ENCODE measurements at regions not wholly inside any gene's neighbourhood (a gene's known extent, or its start where the extent isn't known, plus 50 kb on each side); places are given as distances from the start of the nearest gene placed in this dataset.
"Not testable (repeated sequence)": the region's sequence is repeated elsewhere in the genome, so short reads cannot be mapped to it uniquely, and the experiment has no call there.

GRCh38 chr20:53818457-53819177 lies 225.0 kb upstream of the ZNF217 start:
- no peak for DNase-seq (ENCODE audit: low read depth)

GRCh38 chr20:53817513-53817912 lies 223.9 kb upstream of the ZNF217 start:
- DNase-seq (ENCODE audit: low read depth) = not testable (repeated sequence)

GRCh38 chr20:53816872-53817398 lies 223.3 kb upstream of the ZNF217 start:
- DNase-seq (ENCODE audit: low read depth) = no peak

GRCh38 chr20:53815509-53815908 lies 221.9 kb upstream of the ZNF217 start:
- no peak for DNase-seq (ENCODE audit: low read depth)

- no peak for DNase-seq (ENCODE audit: low read depth)
Observed at GRCh38 chr20:53814060-53814459, 220.4 kb upstream of the ZNF217 start.

- DNase-seq (ENCODE audit: low read depth) = no peak
Observed at GRCh38 chr20:53813636-53814035, 220.0 kb upstream of the ZNF217 start.

- no peak for DNase-seq (ENCODE audit: low read depth)
Observed at GRCh38 chr20:53811577-53811976, 217.9 kb upstream of the ZNF217 start.

- no peak for DNase-seq (ENCODE audit: low read depth)
Observed at GRCh38 chr20:53810661-53811355, 217.2 kb upstream of the ZNF217 start.

GRCh38 chr20:53809728-53810365 lies 216.2 kb upstream of the ZNF217 start:
- DNase-seq (ENCODE audit: low read depth) = no peak

GRCh38 chr20:53809217-53809616 lies 215.6 kb upstream of the ZNF217 start:
- no peak for DNase-seq (ENCODE audit: low read depth)

- DNase-seq (ENCODE audit: low read depth) = no peak
Observed at GRCh38 chr20:53808733-53809132, 215.1 kb upstream of the ZNF217 start.

- DNase-seq (ENCODE audit: low read depth) = not testable (repeated sequence)
Observed at GRCh38 chr20:53808302-53808701, 214.7 kb upstream of the ZNF217 start.

- no peak for DNase-seq (ENCODE audit: low read depth)
Observed at GRCh38 chr20:53806683-53807401, 213.2 kb upstream of the ZNF217 start.

- no peak for DNase-seq (ENCODE audit: low read depth)
Observed at GRCh38 chr20:53805895-53806384, 212.3 kb upstream of the ZNF217 start.

- DNase-seq (ENCODE audit: low read depth) = no peak
Observed at GRCh38 chr20:53804920-53805894, 211.6 kb upstream of the ZNF217 start.

- DNase-seq (ENCODE audit: low read depth) = not testable (repeated sequence)
Observed at GRCh38 chr20:53804308-53804707, 210.7 kb upstream of the ZNF217 start.

GRCh38 chr20:53803492-53804155 lies 210.0 kb upstream of the ZNF217 start:
- no peak for DNase-seq (ENCODE audit: low read depth)

- no peak for DNase-seq (ENCODE audit: low read depth)
Observed at GRCh38 chr20:53801609-53802370, 208.2 kb upstream of the ZNF217 start.

- no peak for DNase-seq (ENCODE audit: low read depth)
Observed at GRCh38 chr20:53800883-53801604, 207.4 kb upstream of the ZNF217 start.
